ENCODE measurements at regions not wholly inside any gene's neighbourhood (a gene's known extent, or its start where the extent isn't known, plus 50 kb on each side); places are given as distances from the start of the nearest gene placed in this dataset.
"Not testable (repeated sequence)": the region's sequence is repeated elsewhere in the genome, so short reads cannot be mapped to it uniquely, and the experiment has no call there.

DNA sequence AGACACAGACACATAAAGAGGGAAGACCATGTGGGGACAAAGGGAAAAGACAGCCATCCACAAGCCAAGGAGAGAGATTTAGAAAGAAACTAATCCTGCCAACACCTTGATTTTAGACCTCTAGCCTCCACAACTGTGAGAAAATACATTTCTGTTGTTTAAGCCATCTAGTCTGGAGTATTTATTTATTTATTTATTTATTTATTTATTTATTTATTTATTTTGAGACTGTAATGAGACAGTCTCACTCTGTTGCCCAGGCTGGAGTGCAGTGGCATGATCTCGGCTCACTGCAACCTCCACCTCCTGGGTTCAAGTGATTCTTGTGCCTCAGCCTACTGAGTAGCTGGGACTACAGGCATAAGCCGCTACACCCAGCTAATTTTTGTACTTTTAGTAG, 259.3 kb downstream of the PARM1 start:
- TF ChIP-seq CTCF, POLR2A (IDR thresholded peaks at IDR 0.05): not testable (repeated sequence)

Data from body of pancreas (tissue), 4 donors.